ENCODE measurements at regions not wholly inside any gene's neighbourhood (a gene's known extent, or its start where the extent isn't known, plus 50 kb on each side); places are given as distances from the start of the nearest gene placed in this dataset.

DNA sequence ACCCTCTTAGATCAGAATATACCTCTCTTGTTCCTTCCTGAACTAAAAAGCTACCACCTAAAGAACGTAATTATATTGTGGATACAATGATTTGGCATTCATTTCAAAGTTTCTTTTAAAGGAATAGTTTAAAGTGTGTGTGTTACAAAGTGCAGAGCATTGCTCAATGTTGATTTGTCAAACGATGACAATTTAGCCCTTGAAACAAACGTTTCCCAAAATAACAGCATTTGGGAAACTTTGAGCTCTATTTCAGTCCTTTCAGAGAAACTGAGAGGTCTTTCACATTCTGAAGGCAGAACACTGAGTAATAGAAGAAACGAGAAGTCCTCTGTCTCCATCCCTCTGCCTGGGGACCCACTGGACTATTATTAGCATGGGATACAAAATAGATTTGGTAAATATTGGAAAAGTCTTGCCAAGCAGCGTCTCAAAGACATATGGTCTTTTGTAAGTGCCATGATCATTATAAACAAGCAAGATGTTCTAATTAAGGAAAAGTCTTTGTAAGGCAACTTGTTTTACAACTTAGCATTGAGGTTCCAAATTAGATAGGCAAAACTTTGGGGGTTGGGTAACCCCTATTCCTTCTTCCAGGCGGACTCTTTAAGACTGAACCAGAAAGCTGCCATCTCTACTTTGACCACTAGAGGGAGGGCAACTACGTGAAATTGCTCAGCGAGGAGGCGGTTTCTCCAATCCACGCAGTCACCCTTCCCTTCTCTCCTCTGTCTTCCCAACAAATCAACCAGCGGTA, 208.8 kb downstream of the RNF144B start:
- intact Hi-C loops (cut with micrococcal nuclease) (loop anchor here (1.0 to 5.0 kb wide), 5 partner anchors 69 to 1531 kb away; no protein-coding TSS in a partner anchor), dilution Hi-C loops (cut with MboI; ENCODE audit: extremely low pct_ligation_motif_present, low sequenced_read_pairs) (no loop called here)
- no peak overlapping the region for H2AFZ ChIP-seq (ENCODE audit: low read depth, low read length)
- no peaks in the 10 kb centered on the region for H3K36me3 ChIP-seq (ENCODE audit: control insufficient read depth in 2 of 2, extremely low read depth in 1 of 2, insufficient read depth in 2 of 2, low read length in 2 of 2)
- no peak overlapping the region for H3K4me3 ChIP-seq (replicated peaks in 1 of 3; ENCODE audit: insufficient read depth in 1 of 3, low read depth in 1 of 3, low read length in 3 of 3)
- DNase-seq (ENCODE audit: low read depth, low spot score) (peak; percentile 69), FAIRE-seq (peak; percentile 85)
- no peaks in the 10 kb centered on the region for H4K20me1 ChIP-seq (replicated peaks; ENCODE audit: control insufficient read depth, extremely low read depth, insufficient read depth, low read length)
- CTCF ChIA-PET = interaction anchor here (0.7 to 3.0 kb wide), 19 partner anchors 10 to 1530 kb away, joined by 3 to 58 read pairs (median 4); no protein-coding TSS in a partner anchor
- no peaks in the 10 kb centered on the region for H3K9me3 ChIP-seq (replicated peaks; ENCODE audit: control insufficient read depth, insufficient read depth, low read length)
- POLR2A ChIA-PET = no interaction called here
- no peaks in the 10 kb centered on the region for H3K79me2 ChIP-seq (ENCODE audit: control insufficient read depth, insufficient read depth, low read length)
- no TSS peak for BruUV-seq (replicated peaks)
- no peaks in the 10 kb centered on the region for H3K4me1 ChIP-seq (ENCODE audit: control insufficient read depth, extremely low read depth, insufficient read depth, low read length)
- H3K9ac ChIP-seq (replicated peaks; ENCODE audit: extremely low read depth, insufficient read depth, low read length) = no peak overlapping the region
- no peak overlapping the region for H3K27ac ChIP-seq (ENCODE audit: insufficient read depth, low read depth, low read length)
- H3K4me2 ChIP-seq (ENCODE audit: insufficient read depth, low read length) = no peak overlapping the region
- TF ChIP-seq, protein P1, sequence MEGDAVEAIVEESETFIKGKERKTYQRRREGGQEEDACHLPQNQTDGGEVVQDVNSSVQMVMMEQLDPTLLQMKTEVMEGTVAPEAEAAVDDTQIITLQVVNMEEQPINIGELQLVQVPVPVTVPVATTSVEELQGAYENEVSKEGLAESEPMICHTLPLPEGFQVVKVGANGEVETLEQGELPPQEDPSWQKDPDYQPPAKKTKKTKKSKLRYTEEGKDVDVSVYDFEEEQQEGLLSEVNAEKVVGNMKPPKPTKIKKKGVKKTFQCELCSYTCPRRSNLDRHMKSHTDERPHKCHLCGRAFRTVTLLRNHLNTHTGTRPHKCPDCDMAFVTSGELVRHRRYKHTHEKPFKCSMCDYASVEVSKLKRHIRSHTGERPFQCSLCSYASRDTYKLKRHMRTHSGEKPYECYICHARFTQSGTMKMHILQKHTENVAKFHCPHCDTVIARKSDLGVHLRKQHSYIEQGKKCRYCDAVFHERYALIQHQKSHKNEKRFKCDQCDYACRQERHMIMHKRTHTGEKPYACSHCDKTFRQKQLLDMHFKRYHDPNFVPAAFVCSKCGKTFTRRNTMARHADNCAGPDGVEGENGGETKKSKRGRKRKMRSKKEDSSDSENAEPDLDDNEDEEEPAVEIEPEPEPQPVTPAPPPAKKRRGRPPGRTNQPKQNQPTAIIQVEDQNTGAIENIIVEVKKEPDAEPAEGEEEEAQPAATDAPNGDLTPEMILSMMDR (IDR thresholded peaks at IDR 0.05; ENCODE audit: extremely low read depth in 1 of 2, insufficient read depth in 1 of 2, low read depth in 1 of 2, low read length in 2 of 2) = peak; percentile 84 to 88
- TF ChIP-seq MYC (IDR thresholded peaks at IDR 0.05; ENCODE audit: low read depth, low read length) = no peak
- H3K27me3 ChIP-seq (ENCODE audit: control insufficient read depth in 2 of 2, insufficient read depth in 2 of 2, low read length in 2 of 2) = peaks cover 1 to 6% of the 10 kb centered on the region in 2 experiments
- no peaks in the 10 kb centered on the region for H3K9me1 ChIP-seq (replicated peaks; ENCODE audit: control insufficient read depth, extremely low read depth, insufficient read depth, low read length)

DNA sequence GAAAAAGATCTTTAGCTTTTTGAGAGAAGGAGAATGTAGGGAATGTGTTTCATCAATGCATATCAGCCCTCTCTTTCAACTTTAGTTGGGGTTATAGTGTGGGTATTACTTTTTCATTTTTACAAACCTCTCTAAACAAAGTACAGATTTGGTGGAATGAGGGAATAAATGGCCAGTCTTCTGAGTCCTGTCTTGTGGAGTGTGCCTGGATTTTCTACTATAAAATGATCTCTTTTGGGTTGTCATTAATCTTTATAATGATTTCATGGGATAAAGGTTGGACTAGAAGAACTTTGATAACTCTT, 209.3 kb downstream of the RNF144B start:
- H3K4me3 ChIP-seq (replicated peaks in 1 of 3; ENCODE audit: insufficient read depth in 1 of 3, low read depth in 1 of 3, low read length in 3 of 3) = no peak overlapping the region
- no peaks in the 10 kb centered on the region for H3K79me2 ChIP-seq (ENCODE audit: control insufficient read depth, insufficient read depth, low read length)
- H3K9ac ChIP-seq (replicated peaks; ENCODE audit: extremely low read depth, insufficient read depth, low read length) = no peak overlapping the region
- FAIRE-seq (no peak), DNase-seq (ENCODE audit: low read depth, low spot score) (no peak)
- TF ChIP-seq, protein P2, sequence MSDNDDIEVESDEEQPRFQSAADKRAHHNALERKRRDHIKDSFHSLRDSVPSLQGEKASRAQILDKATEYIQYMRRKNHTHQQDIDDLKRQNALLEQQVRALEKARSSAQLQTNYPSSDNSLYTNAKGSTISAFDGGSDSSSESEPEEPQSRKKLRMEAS (IDR thresholded peaks at IDR 0.05; ENCODE audit: insufficient read depth, insufficient read length) = no peak
- no peak for TF ChIP-seq EZH2 (IDR thresholded peaks at IDR 0.05; ENCODE audit: borderline replicate concordance, low read depth, low read length, severe bottlenecking)
- TF ChIP-seq, protein P1 (IDR thresholded peaks at IDR 0.05; ENCODE audit: extremely low read depth in 1 of 2, insufficient read depth in 1 of 2, low read depth in 1 of 2, low read length in 2 of 2) = no peak
- TF ChIP-seq POLR2AphosphoS5 (IDR thresholded peaks at IDR 0.05; ENCODE audit: insufficient read depth, low read depth, low read length) = no peak
- no peak for TF ChIP-seq JUN (IDR thresholded peaks at IDR 0.05; ENCODE audit: borderline replicate concordance, insufficient read depth, insufficient read length, low read depth)
- TF ChIP-seq FOS (IDR thresholded peaks at IDR 0.05; ENCODE audit: borderline replicate concordance, insufficient read depth, low read length) = no peak
- no peak for TF ChIP-seq POLR2A (IDR thresholded peaks at IDR 0.05; ENCODE audit: low read depth, low read length)
- no peak for TF ChIP-seq MYC (IDR thresholded peaks at IDR 0.05; ENCODE audit: low read depth, low read length)
- no peak for TF ChIP-seq GATA2 (IDR thresholded peaks at IDR 0.05; ENCODE audit: insufficient read depth, insufficient read length, low read depth, low read length)
- no peaks in the 10 kb centered on the region for H3K9me1 ChIP-seq (replicated peaks; ENCODE audit: control insufficient read depth, extremely low read depth, insufficient read depth, low read length)
- POLR2A ChIA-PET = no interaction called here
- no peaks in the 10 kb centered on the region for H3K9me3 ChIP-seq (replicated peaks; ENCODE audit: control insufficient read depth, insufficient read depth, low read length)
- no peaks in the 10 kb centered on the region for H3K36me3 ChIP-seq (ENCODE audit: control insufficient read depth in 2 of 2, extremely low read depth in 1 of 2, insufficient read depth in 2 of 2, low read length in 2 of 2)
- H3K27me3 ChIP-seq (ENCODE audit: control insufficient read depth in 2 of 2, insufficient read depth in 2 of 2, low read length in 2 of 2) = peaks cover 1 to 6% of the 10 kb centered on the region in 2 experiments
- CTCF ChIA-PET = interaction anchor here (0.8 to 3.0 kb wide), 16 partner anchors 10 to 1530 kb away, joined by 3 to 58 read pairs (median 4); no protein-coding TSS in a partner anchor
- H3K4me2 ChIP-seq (ENCODE audit: insufficient read depth, low read length) = no peak overlapping the region
- dilution Hi-C loops (cut with MboI; ENCODE audit: extremely low pct_ligation_motif_present, low sequenced_read_pairs) = no loop called here
- no peaks in the 10 kb centered on the region for H4K20me1 ChIP-seq (replicated peaks; ENCODE audit: control insufficient read depth, extremely low read depth, insufficient read depth, low read length)
- no peak overlapping the region for H3K27ac ChIP-seq (ENCODE audit: insufficient read depth, low read depth, low read length)
- intact Hi-C loops (cut with micrococcal nuclease) = loop anchor here (1.0 to 5.0 kb wide), 5 partner anchors 69 to 1530 kb away; no protein-coding TSS in a partner anchor
- no peaks in the 10 kb centered on the region for H3K4me1 ChIP-seq (ENCODE audit: control insufficient read depth, extremely low read depth, insufficient read depth, low read length)
- no TSS peak for BruUV-seq (replicated peaks)
- no peak overlapping the region for H2AFZ ChIP-seq (ENCODE audit: low read depth, low read length)

Data from endothelial cell of umbilical vein (primary cell).